Spleen (tissue), 11 donors: ENCODE measurements at regions not wholly inside any gene's neighbourhood (a gene's known extent, or its start where the extent isn't known, plus 50 kb on each side); places are given as distances from the start of the nearest gene placed in this dataset.

Source experiments
- DNase-seq: peaks from one replicate; pipeline ENCODE4 v3.0.0-alpha.2; 2020
- H3K27ac ChIP-seq, 8 donors: fragments of 200-600 bp; sonication (generic) in 7 of 8; 1 replicate in 4 of 8; 2 replicates in 4 of 8; pipeline versions ENCODE4 v1.5.0 to v1.8.0; 2016 to 2021; ENCODE audit warnings: inconsistent platforms in 4 of 8, mild to moderate bottlenecking in 4 of 8, moderate library complexity in 1 of 8
- H3K27me3 ChIP-seq, 7 donors: fragments of 200-600 bp; sonication (generic) in 6 of 7; replicated peaks in 1 of 7; 1 replicate in 4 of 7; 2 replicates in 3 of 7; pipeline versions ENCODE4 v1.5.0 to v1.8.0; 2016 to 2021; ENCODE audit warnings: inconsistent platforms in 3 of 7, mild to moderate bottlenecking in 1 of 7
- H3K36me3 ChIP-seq, 6 donors: fragments of 200-600 bp; sonication (generic) in 5 of 6; 1 replicate in 4 of 6; 2 replicates in 2 of 6; pipeline versions ENCODE4 v1.5.0 to v1.8.0; 2016 to 2021; ENCODE audit warnings: inconsistent platforms in 2 of 6
- H3K4me1 ChIP-seq, 6 donors: fragments of 200-600 bp; sonication (generic) in 5 of 6; 1 replicate in 3 of 6; 2 replicates in 3 of 6; pipeline versions ENCODE4 v1.5.0 to v1.8.0; 2016 to 2021; ENCODE audit warnings: inconsistent platforms in 3 of 6
- H3K4me3 ChIP-seq, 8 donors: fragments of 200-600 bp; sonication (generic) in 7 of 8; 1 replicate in 4 of 8; 2 replicates in 4 of 8; pipeline versions ENCODE4 v1.5.0 to v1.8.0; 2016 to 2021; ENCODE audit warnings: inconsistent platforms in 4 of 8, mild to moderate bottlenecking in 4 of 8, moderate library complexity in 2 of 8
- H3K9me3 ChIP-seq, 8 donors: fragments of 200-600 bp; sonication (generic) in 7 of 8; 1 replicate in 4 of 8; 2 replicates in 4 of 8; pipeline versions ENCODE4 v1.5.0 to v1.8.0; 2016 to 2021; ENCODE audit warnings: inconsistent platforms in 4 of 8
- CTCF ChIP-seq, 11 experiments: fragments of 200-600 bp in 7 of 11; fragments of 450-650 bp in 4 of 11; sonication (generic) in 4 of 11; IDR thresholded peaks in 8 of 11; conservative IDR thresholded peaks in 3 of 11; 1 replicate in 7 of 11; 2 replicates in 4 of 11; pipeline versions ENCODE4 v1.4.0 to v1.8.0; 2016 to 2021; ENCODE audit warnings: antibody characterized with exemption in 11 of 11, inconsistent platforms in 4 of 11, mild to moderate bottlenecking in 1 of 11
- POLR2A ChIP-seq, 3 donors: fragments of 450-650 bp; IDR thresholded peaks; one replicate each; pipeline ENCODE4 v1.5.1; 2017; ENCODE audit warnings: antibody characterized with exemption in 3 of 3, mild to moderate bottlenecking in 1 of 3
- POLR2AphosphoS5 ChIP-seq, 3 donors: sonication (generic); formaldehyde crosslinking; IDR thresholded peaks; one replicate each; pipeline ENCODE4 v1.5.1; 2017; ENCODE audit warnings: antibody characterized with exemption in 3 of 3
- WGBS, 5 donors: extraction: QIAGEN DNeasy Blood & Tissue Kit in 3 of 5; methylation state at CpG; one replicate each; pipeline versions ENCODE4 v1.1.5 to v1.1.7; 2013 to 2018; 5-methylcytosine and 5-hydroxymethylcytosine counted together
- intact Hi-C: fragments of 100-400 bp; cut with DNase I; formaldehyde crosslinking; loops from one replicate; pipeline ENCODE4 v1.15.0; 2023; ENCODE audit warnings: low total_unique reads
- donor health status: healthy with polysubstance abuse.
- donor health status: DM: no; HTN: no; CAD: no; lungs with moderate emphysema.
- donor health status: DM: no; HTN: no; CAD: no.
- donor health status: Bipolar disorder and iron deficiency.
- donor health status: healthy.
- donor health status: DM: no; HTN: no; CAD: no.
- donor health status: DM: yes; HTN: yes; CAD: no.

- WGBS, 5 donors, result 90 to 96% (median 93%) methylated on average over 5 of the region's 5 CpGs
Measured at GRCh38 chr7:132646052-132646451, 69.8 kb upstream of the PLXNA4 start.

DNA sequence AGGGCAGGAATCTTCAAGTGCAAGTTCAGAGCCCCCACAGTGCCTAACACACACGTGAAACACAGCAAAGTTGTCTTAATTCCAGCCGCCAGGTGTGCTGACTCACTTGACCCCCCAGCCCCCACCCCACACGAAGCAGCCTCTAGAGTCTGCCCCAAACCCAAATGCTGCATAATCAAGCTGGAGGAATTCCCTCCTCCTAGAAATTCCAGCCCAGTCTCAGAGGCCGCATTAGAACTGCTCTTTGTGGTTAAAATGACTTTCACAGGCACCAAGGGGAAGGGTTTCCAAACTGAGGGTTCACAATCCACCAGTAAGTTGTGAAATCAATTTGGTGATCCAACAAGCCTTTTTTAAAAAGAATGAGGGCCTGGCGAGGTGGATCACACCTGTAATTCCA is 67.0 kb upstream of the PLXNA4 start:
- H3K27me3 ChIP-seq, result no peaks in the 10 kb centered on the region
- intact Hi-C loops, result no loop called here
- H3K4me3 ChIP-seq, result no peak overlapping the region
- H3K4me1 ChIP-seq, result no peaks in the 10 kb centered on the region
- DNase-seq, result no peak
- no peak for TF ChIP-seq CTCF (IDR thresholded peaks at IDR 0.05 in 8 of 11, conservative IDR thresholded peaks at IDR 0.05 in 3 of 11)
- TF ChIP-seq POLR2AphosphoS5 (IDR thresholded peaks at IDR 0.05), result no peak
- WGBS, 5 donors, result 46 to 79% (median 65%) methylated on average over 5 of the region's 5 CpGs
- no peaks in the 10 kb centered on the region for H3K9me3 ChIP-seq
- no peak overlapping the region for H3K27ac ChIP-seq
- H3K36me3 ChIP-seq, result no peaks in the 10 kb centered on the region

More at GRCh38 chr7:132646052-132646451, 69.8 kb upstream of the PLXNA4 start:
- no peaks in the 10 kb centered on the region for H3K9me3 ChIP-seq
- H3K27me3 ChIP-seq, result no peaks in the 10 kb centered on the region
- no peak overlapping the region for H3K4me3 ChIP-seq
- no peaks in the 10 kb centered on the region for H3K36me3 ChIP-seq
- no peak for TF ChIP-seq POLR2A (IDR thresholded peaks at IDR 0.05)
- TF ChIP-seq POLR2AphosphoS5 (IDR thresholded peaks at IDR 0.05), result no peak
- no peak for TF ChIP-seq CTCF (IDR thresholded peaks at IDR 0.05 in 8 of 11, conservative IDR thresholded peaks at IDR 0.05 in 3 of 11)
- no peak for DNase-seq
- intact Hi-C loops, result no loop called here
- H3K4me1 ChIP-seq, result peaks cover 0 to 5% (median 0%) of the 10 kb centered on the region in 6 donors
- no peak overlapping the region for H3K27ac ChIP-seq

GRCh38 chr7:132641238-132641637 is 65.0 kb upstream of the PLXNA4 start:
- Histone ChIP-seq H3K27ac (no peak overlapping the region), H3K27me3 (no peaks in the 10 kb centered on the region), H3K9me3 (no peaks in the 10 kb centered on the region), H3K36me3 (no peaks in the 10 kb centered on the region), H3K4me3 (no peak overlapping the region), H3K4me1 (no peaks in the 10 kb centered on the region)
- no peak for DNase-seq
- intact Hi-C loops, result no loop called here
- 87 to 98% (median 91%) methylated on average over 1 of the region's 1 CpG for WGBS, 5 donors
- TF ChIP-seq POLR2A (IDR thresholded peaks at IDR 0.05), result no peak
- TF ChIP-seq POLR2AphosphoS5 (IDR thresholded peaks at IDR 0.05), result no peak
- TF ChIP-seq CTCF (IDR thresholded peaks at IDR 0.05 in 8 of 11, conservative IDR thresholded peaks at IDR 0.05 in 3 of 11), result no peak

GRCh38 chr7:132639983-132640382 is 63.7 kb upstream of the PLXNA4 start:
- Histone ChIP-seq H3K4me3 (no peak overlapping the region), H3K4me1 (no peaks in the 10 kb centered on the region), H3K27me3 (no peaks in the 10 kb centered on the region), H3K27ac (no peak overlapping the region), H3K36me3 (no peaks in the 10 kb centered on the region), H3K9me3 (no peaks in the 10 kb centered on the region)
- WGBS, 5 donors, result 86 to 92% (median 88%) methylated on average over 5 of the region's 5 CpGs
- intact Hi-C loops, result no loop called here
- no peak for DNase-seq
- TF ChIP-seq CTCF (IDR thresholded peaks at IDR 0.05 in 8 of 11, conservative IDR thresholded peaks at IDR 0.05 in 3 of 11) (no peak), POLR2AphosphoS5 (IDR thresholded peaks at IDR 0.05) (no peak), POLR2A (IDR thresholded peaks at IDR 0.05) (no peak)
